Lung (tissue), 11 donors: ENCODE measurements at regions not wholly inside any gene's neighbourhood (a gene's known extent, or its start where the extent isn't known, plus 50 kb on each side); places are given as distances from the start of the nearest gene placed in this dataset.

Source experiments
- ATAC-seq: fragments of 200-7000 bp; cut with Tn5 transposase; one replicate; pipeline ENCODE4 v1.9.1; 2020; ENCODE audit warnings: moderate number of reproducible peaks; ENCODE audit not compliant: insufficient read depth, low FRiP score
- DNase-seq, 3 donors: peaks; one replicate each; pipeline ENCODE4 v3.0.0-alpha.2; 2013 to 2017
- H3K27ac ChIP-seq, 2 donors: one replicate each; pipeline ENCODE4 v1.5.1; 2013; ENCODE audit warnings: mild to moderate bottlenecking in 2 of 2, moderate library complexity in 2 of 2, control low read depth in 1 of 2, inconsistent platforms in 1 of 2, low read depth in 1 of 2, low read length in 1 of 2
- H3K27me3 ChIP-seq, 3 donors: one replicate each; pipeline ENCODE4 v1.5.1; 2013; ENCODE audit warnings: low read length in 2 of 3; ENCODE audit not compliant: control insufficient read depth in 3 of 3, insufficient read depth in 3 of 3
- H3K36me3 ChIP-seq, 4 donors: one replicate each; pipeline ENCODE4 v1.5.1; 2013; ENCODE audit warnings: low read length in 4 of 4, mild to moderate bottlenecking in 1 of 4, moderate library complexity in 1 of 4; ENCODE audit not compliant: control insufficient read depth in 4 of 4, insufficient read depth in 4 of 4
- H3K4me1 ChIP-seq, 5 donors: one replicate each; pipeline ENCODE4 v1.5.1; 2013; ENCODE audit warnings: low read length in 5 of 5, mild to moderate bottlenecking in 2 of 5, moderate library complexity in 1 of 5; ENCODE audit not compliant: control insufficient read depth in 5 of 5, insufficient read depth in 5 of 5
- H3K4me3 ChIP-seq: one replicate; pipeline ENCODE4 v1.5.1; 2013; ENCODE audit warnings: mild to moderate bottlenecking, control low read depth, moderate library complexity
- H3K9ac ChIP-seq, 2 donors: one replicate each; pipeline ENCODE4 v1.5.1; 2013; ENCODE audit warnings: low read length in 2 of 2, control low read depth in 1 of 2; ENCODE audit not compliant: insufficient read depth in 1 of 2
- H3K9me3 ChIP-seq, 4 donors: one replicate each; pipeline ENCODE4 v1.5.1; 2013; ENCODE audit warnings: low read length in 3 of 4, mild to moderate bottlenecking in 1 of 4, moderate library complexity in 1 of 4; ENCODE audit not compliant: control insufficient read depth in 4 of 4, insufficient read depth in 3 of 4
- CTCF ChIP-seq: IDR thresholded peaks from 2 replicates; pipeline ENCODE4 v1.5.1; 2012; ENCODE audit warnings: mild to moderate bottlenecking; ENCODE audit errors: control extremely low read depth, extremely low read depth
- WGBS, 2 donors: extraction: QIAGEN DNeasy Blood & Tissue Kit; methylation state at CpG; one replicate each; pipeline ENCODE4 v1.1.7; 2013; 5-methylcytosine and 5-hydroxymethylcytosine counted together
- donor health status: control.
- donor health status: control.
- donor health status: Bipolar disorder and iron deficiency.
- donor health status: healthy.
- donor health status: DM: yes; HTN: yes; CAD: no.

- H3K4me1 ChIP-seq, result no peaks in the 10 kb centered on the region
- H3K9me3 ChIP-seq, result peaks cover 0 to 3% (median 0%) of the 10 kb centered on the region in 4 donors
- H3K27ac ChIP-seq, result no peak overlapping the region
- no peak for DNase-seq
- H3K4me3 ChIP-seq, result no peak overlapping the region
- TF ChIP-seq CTCF, result no peak
- WGBS, 2 donors, result 51 to 58% methylated on average over 5 of the region's 5 CpGs
- H3K36me3 ChIP-seq, result no peaks in the 10 kb centered on the region
- H3K9ac ChIP-seq, result no peak overlapping the region
- ATAC-seq, result no peak
- no peaks in the 10 kb centered on the region for H3K27me3 ChIP-seq
Observed at GRCh38 chr16:25575363-25575762, 116.4 kb upstream of the HS3ST4 start.

- WGBS, 2 donors, result 96 to 97% methylated on average over 2 of the region's 2 CpGs
- H3K36me3 ChIP-seq, result no peaks in the 10 kb centered on the region
Observed at GRCh38 chr16:25571712-25572111, 120.0 kb upstream of the HS3ST4 start.

GRCh38 chr16:25570131-25570530 is 121.6 kb upstream of the HS3ST4 start:
- 79 to 84% methylated on average over 3 of the region's 3 CpGs for WGBS, 2 donors
- no peak for DNase-seq

More at GRCh38 chr16:25571712-25572111, 120.0 kb upstream of the HS3ST4 start:
- no peaks in the 10 kb centered on the region for H3K27me3 ChIP-seq
- H3K27ac ChIP-seq, result no peak overlapping the region
- H3K4me3 ChIP-seq, result no peak overlapping the region
- DNase-seq (no peak), ATAC-seq (no peak)
- H3K9me3 ChIP-seq, result no peaks in the 10 kb centered on the region
- no peak for TF ChIP-seq CTCF
- no peaks in the 10 kb centered on the region for H3K4me1 ChIP-seq
- no peak overlapping the region for H3K9ac ChIP-seq

More at GRCh38 chr16:25570131-25570530, 121.6 kb upstream of the HS3ST4 start:
- H3K36me3 ChIP-seq, result no peaks in the 10 kb centered on the region
- TF ChIP-seq CTCF, result no peak
- no peak overlapping the region for H3K4me3 ChIP-seq
- no peaks in the 10 kb centered on the region for H3K4me1 ChIP-seq
- H3K9me3 ChIP-seq, result peaks cover 0 to 2% (median 0%) of the 10 kb centered on the region in 4 donors
- H3K27me3 ChIP-seq, result no peaks in the 10 kb centered on the region
- ATAC-seq, result no peak
- no peak overlapping the region for H3K27ac ChIP-seq
- no peak overlapping the region for H3K9ac ChIP-seq
